GM12891 (cell line): ENCODE measurements at regions not wholly inside any gene's neighbourhood (a gene's known extent, or its start where the extent isn't known, plus 50 kb on each side); places are given as distances from the start of the nearest gene placed in this dataset.

ENCODE experiments used
- PAX5 ChIP-seq: IDR thresholded peaks from 2 replicates; pipeline ENCODE4 v1.6.1; 2011; ENCODE audit warnings: low read length, moderate library complexity, mild to moderate bottlenecking; ENCODE audit not compliant: insufficient read depth, severe bottlenecking
- POLR2A ChIP-seq: IDR thresholded peaks from 2 replicates; pipeline ENCODE4 v1.6.1; 2011; ENCODE audit warnings: low read depth, low read length, control low read depth
- POLR2AphosphoS5 ChIP-seq: IDR thresholded peaks from 2 replicates; pipeline ENCODE4 v1.6.1; 2011; ENCODE audit warnings: low read depth, low read length, control low read depth
- POU2F2 ChIP-seq: IDR thresholded peaks from 2 replicates; pipeline ENCODE4 v1.6.1; 2011; ENCODE audit warnings: low read depth, mild to moderate bottlenecking, control low read depth, low read length, moderate library complexity
- TAF1 ChIP-seq: IDR thresholded peaks from 2 replicates; pipeline ENCODE4 v1.6.1; 2011; ENCODE audit warnings: low read depth, low read length, control low read depth

- no peak for TF ChIP-seq POLR2A
- TF ChIP-seq TAF1 = no peak
- TF ChIP-seq POLR2AphosphoS5 = no peak
- TF ChIP-seq PAX5 = no peak
- TF ChIP-seq POU2F2 = no peak
These were observed 191.5 kb upstream of the CDH20 start for GRCh38 chr18:61141691-61142090.
